Loucy (cell line): ENCODE measurements at regions not wholly inside any gene's neighbourhood (a gene's known extent, or its start where the extent isn't known, plus 50 kb on each side); places are given as distances from the start of the nearest gene placed in this dataset.

Experiments
- EZH2phosphoT487 ChIP-seq: fragments of 200-600 bp; IDR thresholded peaks from 2 replicates; pipeline ENCODE4 v1.6.1; 2018; ENCODE audit warnings: antibody characterized with exemption, mild to moderate bottlenecking, moderate library complexity, borderline replicate concordance
- TF ChIP-seq, protein P1 (sequence below): fragments of 200-600 bp; sonication (generic); conservative IDR thresholded peaks from 2 replicates; pipeline ENCODE4 v1.5.1; 2014; ENCODE audit warnings: mild to moderate bottlenecking, antibody characterized with exemption, low read length

DNA sequence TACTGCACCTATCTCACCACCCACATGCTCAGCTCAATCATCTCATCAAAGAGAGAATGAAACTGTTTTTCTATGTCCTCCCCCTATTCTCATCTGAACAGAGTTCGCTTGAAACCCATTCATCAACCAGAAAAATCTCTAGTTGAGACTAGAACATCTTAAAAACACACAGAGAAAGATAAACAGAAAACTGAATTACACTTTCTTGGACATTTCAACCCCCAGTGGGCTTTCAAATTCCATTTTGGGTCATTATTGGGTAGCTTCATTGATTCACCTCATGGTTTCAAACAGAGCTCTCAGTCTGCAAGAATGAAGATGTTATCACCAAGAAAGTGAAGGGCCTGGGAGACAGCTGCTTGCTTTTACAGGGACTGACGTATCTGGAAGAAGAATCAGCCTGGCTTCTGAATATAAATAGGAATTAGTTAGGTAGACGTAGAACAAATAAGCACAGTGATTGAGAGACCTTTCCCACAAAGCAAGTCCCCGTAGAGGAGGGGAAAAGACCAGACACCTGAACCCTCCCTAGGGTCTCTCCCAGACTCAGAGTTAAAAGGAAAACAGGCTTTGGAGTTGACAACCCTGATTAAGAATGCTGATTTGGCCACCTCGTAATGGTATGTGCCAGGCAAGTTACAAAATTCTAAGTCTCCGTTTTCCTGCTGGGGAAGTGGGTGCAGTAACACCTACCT lies 155.7 kb downstream of the BBOX1 start:
- TF ChIP-seq, protein P1, sequence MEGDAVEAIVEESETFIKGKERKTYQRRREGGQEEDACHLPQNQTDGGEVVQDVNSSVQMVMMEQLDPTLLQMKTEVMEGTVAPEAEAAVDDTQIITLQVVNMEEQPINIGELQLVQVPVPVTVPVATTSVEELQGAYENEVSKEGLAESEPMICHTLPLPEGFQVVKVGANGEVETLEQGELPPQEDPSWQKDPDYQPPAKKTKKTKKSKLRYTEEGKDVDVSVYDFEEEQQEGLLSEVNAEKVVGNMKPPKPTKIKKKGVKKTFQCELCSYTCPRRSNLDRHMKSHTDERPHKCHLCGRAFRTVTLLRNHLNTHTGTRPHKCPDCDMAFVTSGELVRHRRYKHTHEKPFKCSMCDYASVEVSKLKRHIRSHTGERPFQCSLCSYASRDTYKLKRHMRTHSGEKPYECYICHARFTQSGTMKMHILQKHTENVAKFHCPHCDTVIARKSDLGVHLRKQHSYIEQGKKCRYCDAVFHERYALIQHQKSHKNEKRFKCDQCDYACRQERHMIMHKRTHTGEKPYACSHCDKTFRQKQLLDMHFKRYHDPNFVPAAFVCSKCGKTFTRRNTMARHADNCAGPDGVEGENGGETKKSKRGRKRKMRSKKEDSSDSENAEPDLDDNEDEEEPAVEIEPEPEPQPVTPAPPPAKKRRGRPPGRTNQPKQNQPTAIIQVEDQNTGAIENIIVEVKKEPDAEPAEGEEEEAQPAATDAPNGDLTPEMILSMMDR = no peak
- TF ChIP-seq EZH2phosphoT487 = no peak
